ENCODE measurements at regions not wholly inside any gene's neighbourhood (a gene's known extent, or its start where the extent isn't known, plus 50 kb on each side); places are given as distances from the start of the nearest gene placed in this dataset.

DNA sequence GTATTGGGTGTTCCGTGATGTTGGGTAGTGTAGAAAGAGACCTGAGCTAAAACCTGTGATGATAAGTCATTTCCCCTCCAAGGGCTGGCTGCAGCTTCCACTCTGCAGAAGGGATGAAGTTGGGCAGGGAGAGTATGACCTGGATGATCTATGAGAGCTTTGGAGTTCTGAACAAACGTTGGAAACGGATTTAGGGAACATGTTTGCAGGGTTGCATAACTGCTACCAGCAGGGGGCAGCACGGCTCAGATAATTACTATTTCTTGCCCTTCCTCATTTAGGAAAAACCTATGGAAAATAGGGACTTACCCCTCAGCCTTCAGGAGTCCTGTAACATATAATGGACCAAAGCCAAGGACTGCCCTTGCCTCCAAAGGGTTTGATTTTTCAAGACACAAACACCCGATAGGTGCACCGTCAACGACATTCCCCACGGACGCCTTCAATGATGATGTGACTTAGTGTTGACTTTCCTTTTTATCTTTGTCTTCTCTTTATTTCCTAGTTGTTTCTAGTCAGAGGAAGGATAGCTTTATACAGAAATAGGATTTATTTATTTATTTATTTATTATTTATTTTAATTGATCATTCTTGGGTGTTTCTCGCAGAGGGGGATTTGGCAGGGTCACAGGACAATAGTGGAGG is 164.9 kb upstream of the SASH1 start:
- DNase-seq, result peak in 1 of 2 experiments; percentile 3

- DNase-seq, result peak in 1 of 2 experiments; percentile 20
Measured at GRCh38 chr6:148179786-148180185, 162.9 kb upstream of the SASH1 start.

- no peak for DNase-seq
Measured at GRCh38 chr6:148182378-148182777, 160.3 kb upstream of the SASH1 start.

GRCh38 chr6:148183776-148184175 is 158.9 kb upstream of the SASH1 start:
- no peak for DNase-seq

DNA sequence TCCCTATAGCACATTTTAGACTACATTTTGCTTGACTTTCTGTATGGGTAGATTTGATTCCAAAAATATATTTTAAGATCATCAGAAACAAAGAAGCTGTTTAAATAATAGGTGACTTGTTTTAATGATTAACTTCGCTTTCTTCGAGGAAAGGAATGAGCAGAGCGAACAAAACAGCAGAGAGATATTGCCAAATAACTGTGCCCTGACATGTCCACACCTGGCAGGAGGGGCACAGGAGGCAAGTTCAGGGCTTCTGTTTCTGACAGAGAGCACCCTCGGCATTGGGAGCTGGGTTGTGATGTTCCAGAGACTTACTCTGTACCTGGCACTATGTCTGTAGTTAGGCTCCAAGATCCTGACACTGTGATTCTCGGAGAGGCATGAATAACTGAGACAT is 155.7 kb upstream of the SASH1 start:
- no peak for DNase-seq

- DNase-seq, result no peak
Measured at GRCh38 chr6:148192310-148192709, 150.3 kb upstream of the SASH1 start.

- no peak for DNase-seq
Measured at GRCh38 chr6:148193063-148193680, 149.5 kb upstream of the SASH1 start.

GRCh38 chr6:148195511-148195910 is 147.1 kb upstream of the SASH1 start:
- DNase-seq, result no peak

DNA sequence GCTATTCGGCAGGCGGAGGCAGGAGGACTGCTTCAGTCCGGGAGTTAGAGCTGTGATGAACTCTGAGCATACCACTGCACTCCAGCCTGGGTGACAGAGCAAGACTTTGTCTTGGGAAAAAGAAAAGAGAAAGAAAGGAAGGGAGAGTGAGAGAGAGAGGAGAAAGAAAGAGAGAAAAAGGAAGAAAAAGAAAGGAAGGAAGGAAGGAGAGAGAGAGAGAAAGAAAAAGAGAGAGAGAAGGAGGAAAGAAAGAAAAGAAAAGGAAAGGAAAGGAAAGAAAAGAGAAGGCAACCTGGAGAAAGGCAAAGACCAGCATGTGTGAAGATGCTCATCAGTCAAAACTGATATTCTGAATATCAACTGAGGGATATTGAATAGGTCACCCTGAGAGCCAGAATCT is 143.1 kb upstream of the SASH1 start:
- no peak for DNase-seq

- DNase-seq, result no peak
Measured at GRCh38 chr6:148200293-148200692, 142.3 kb upstream of the SASH1 start.

DNA sequence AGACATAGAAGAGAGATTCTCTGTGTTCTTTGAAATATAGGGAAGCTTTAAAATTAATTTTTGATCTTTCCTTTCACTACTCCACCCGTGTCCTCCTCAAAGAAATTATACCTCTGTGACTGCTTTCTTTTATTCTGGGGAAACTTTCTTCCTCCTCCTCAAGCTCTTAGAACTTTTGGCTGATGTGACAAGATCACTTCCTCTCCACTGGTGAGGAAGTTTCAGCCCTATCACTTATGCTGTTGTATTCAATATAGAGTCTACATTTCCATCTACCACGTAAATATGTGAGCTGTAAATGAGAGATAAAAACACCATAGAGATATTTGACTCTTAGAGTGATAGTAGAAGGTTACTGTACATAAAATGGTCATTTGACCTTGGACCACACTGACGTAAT is 141.9 kb upstream of the SASH1 start:
- DNase-seq, result no peak

GRCh38 chr6:148203281-148203925 is 139.2 kb upstream of the SASH1 start:
- DNase-seq, result no peak

DNA sequence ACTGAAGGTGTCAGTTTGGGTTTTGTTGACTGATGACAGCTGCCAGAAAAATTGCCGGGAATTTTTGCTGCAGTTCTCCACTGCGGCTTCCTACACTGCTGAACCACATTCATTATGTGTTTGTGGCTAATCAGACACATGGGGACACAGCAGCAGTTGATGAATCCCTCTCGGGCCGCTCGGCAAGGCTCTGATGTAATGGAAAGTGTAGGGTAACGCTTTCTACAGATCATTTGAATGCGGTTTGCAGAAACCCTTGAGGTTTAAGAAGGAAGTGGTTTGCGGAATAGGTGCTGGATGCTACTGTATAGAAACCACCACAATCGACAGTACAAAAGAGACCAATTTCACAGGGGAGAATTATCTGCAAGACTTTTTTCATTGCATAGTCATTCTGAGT is 138.7 kb upstream of the SASH1 start:
- no peak for DNase-seq

GRCh38 chr6:148208298-148208697 is 134.3 kb upstream of the SASH1 start:
- no peak for DNase-seq

DNA sequence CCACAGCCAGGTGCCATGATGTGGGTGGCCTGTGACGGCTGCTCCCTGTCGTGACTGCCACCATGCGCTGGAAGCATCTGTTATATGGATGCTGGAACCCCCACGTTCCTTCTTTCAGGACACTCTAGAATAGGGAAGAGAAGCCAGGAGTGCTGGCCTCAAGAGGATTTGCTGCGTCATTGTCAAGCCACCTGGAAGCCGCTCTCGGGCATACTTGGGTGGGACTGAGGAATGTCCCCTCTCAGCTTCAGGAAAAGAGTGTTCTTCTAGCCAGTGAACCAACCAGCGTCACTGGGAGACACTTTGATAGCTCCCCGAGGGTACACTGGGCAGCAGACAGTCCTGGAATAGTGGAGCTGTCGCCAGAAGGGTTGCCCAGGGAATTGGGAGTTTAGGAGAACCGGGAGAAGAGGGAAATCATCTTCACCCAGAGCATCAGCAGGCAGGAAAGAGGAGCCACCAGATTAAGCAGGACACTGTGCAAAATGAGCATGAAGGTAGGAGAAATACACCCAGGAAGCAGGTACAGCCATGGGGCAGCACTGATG is 130.8 kb upstream of the SASH1 start:
- DNase-seq, result no peak

- no peak for DNase-seq
Measured at GRCh38 chr6:148212366-148212765, 130.3 kb upstream of the SASH1 start.

- DNase-seq, result no peak
Measured at GRCh38 chr6:148213366-148213765, 129.3 kb upstream of the SASH1 start.

DNA sequence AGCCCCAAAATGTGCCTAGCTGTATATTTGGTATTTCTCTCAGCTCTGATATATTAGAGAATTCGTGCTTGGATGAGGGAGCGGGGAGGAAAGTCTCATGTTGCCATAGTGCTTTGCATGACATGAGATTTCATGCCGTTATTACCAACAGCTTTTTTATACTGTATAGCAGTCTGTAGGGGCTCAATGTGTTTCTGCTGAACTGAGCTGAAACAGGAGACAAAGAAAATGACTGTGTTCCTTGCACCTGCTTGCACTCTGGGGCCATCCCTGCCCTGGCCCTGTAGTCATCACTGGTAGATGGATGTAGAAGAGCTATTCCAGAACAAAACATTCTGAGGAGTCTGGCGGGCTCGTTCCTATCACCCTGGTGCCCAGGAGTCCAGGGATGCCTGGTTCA is 128.0 kb upstream of the SASH1 start:
- no peak for DNase-seq

DNA sequence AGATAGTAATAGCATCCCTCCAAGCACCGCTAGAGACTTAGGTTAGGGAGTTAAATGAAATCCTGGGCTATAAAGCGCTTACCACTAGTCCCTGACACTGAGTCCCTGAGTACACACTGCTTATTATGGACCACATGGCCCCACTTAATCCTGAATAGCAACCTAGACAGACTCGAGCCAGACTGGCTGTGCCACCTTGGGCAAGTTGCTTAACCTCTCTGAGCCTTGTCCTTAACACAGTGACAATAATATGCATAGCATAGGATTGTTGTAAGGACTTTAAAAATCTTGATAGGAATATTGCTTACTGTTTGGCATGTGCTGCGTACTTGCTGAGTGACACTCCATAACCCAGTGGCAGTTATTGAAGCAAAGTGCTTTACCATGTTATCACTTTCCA is 125.6 kb upstream of the SASH1 start:
- no peak for DNase-seq

DNA sequence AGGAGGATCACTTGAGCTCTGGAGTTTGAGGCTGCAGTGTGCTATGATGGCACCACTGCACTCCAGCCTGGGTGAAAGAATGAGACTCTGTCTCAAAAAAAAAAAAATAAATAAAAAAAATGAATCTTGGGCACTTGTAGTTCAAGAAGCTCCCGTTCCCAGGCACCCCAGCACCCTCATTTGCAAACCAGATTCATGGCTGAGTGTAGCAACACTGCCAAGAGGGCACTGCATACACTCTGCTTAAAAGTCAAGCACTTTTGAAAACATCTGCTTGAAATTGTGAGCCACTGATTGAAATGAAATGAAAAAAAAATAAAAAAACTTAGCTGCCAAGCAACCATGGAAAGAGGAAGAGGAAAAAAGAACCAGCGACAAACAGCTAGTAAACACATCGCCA is 124.7 kb upstream of the SASH1 start:
- no peak for DNase-seq

GRCh38 chr6:148218542-148219258 is 123.9 kb upstream of the SASH1 start:
- DNase-seq, result no peak

- DNase-seq, result no peak
Measured at GRCh38 chr6:148221196-148221979, 121.2 kb upstream of the SASH1 start.

DNA sequence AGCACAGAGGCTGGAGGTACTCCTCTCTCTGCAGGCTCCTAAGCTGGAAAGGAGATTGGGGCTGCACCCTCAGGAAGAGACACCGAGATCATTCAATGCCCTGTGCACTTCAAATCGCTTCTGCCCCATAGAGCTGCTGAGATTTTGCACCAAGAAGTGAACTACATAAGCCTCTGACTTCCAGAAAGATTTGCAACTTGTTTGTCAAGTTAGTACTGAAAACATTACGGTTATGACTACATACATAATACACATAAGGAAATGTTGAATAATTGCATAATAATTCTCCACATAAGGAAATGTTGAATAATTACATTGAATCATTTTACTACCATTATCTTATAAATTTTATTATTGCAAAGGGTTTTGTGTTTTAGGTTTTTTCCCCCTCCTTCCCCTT is 120.3 kb upstream of the SASH1 start:
- no peak for DNase-seq

Measured in NCI-H2081 (cell line).